ENCODE measurements at regions not wholly inside any gene's neighbourhood (a gene's known extent, or its start where the extent isn't known, plus 50 kb on each side); places are given as distances from the start of the nearest gene placed in this dataset.

DNA sequence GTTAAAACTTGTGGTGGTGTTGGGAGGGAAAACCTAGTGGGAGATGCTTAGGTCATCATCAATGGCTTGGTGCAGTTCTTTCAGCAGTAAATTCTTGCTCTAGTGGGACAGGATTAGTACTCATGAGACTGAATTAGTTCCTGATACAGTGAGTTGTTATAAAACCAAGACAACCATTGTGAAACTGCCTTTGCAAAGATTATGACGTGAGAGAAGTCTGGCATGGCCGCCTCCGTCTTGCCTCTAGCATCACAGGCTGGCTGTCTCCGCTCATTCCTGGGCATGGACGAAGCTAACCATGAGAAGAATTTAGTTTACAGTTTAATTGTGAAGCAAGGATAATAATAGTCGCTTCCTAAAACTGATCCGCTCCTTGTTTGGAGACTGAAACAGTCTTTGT is 186.4 kb downstream of the KIF20B start:
- Histone ChIP-seq H3K9me3 (ENCODE audit: control insufficient read depth, low read length) (no peaks in the 10 kb centered on the region), H3K9ac (ENCODE audit: low read length) (no peak overlapping the region), H3K27me3 (replicated peaks; ENCODE audit: control insufficient read depth, insufficient read depth, low read length) (peaks cover 4% of the 10 kb centered on the region), H3K4me1 (ENCODE audit: control insufficient read depth, insufficient read depth, low read length) (no peaks in the 10 kb centered on the region), H3K4me3 (ENCODE audit: low read length) (no peak overlapping the region), H3K36me3 (ENCODE audit: control insufficient read depth, insufficient read depth, low read length, severe bottlenecking) (no peaks in the 10 kb centered on the region)
- peak; percentile 27 for DNase-seq (ENCODE audit: low read depth)

DNA sequence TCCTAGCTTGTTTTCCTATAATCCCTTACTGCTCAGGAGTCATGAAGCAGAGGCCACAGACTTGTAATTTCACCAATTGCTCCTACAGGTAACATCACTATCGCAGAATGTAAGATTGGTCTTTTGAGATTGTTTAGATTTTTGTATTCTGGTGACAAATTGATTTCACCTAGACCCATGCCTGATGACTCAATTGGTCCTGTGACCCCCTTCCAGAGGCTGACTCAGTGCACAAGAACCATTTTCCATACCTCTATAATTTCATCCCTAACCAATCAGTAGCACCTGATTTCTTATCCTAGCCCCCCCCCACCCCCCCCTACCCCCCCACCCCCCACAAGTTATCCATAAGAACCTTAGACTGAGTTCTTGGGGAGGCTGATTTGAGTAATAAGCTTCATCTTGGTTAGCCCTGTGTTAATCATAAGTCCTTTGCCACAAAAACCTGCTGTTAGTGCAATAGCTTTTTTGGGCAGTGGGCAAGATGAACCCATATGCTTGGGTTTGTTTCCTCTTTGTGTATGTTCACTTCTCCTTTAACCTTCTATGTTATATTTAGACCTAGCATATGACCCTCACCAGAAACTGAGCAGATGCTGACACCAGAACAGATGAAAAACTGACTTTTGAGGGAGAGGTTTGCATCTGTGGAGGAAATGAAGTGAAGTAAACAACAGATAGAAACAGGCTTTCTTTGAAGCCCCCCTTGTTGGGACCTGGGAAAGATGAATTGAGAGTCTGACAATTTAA is 187.1 kb downstream of the KIF20B start:
- no peak for DNase-seq (ENCODE audit: low read depth)
- Histone ChIP-seq H3K27me3 (replicated peaks; ENCODE audit: control insufficient read depth, insufficient read depth, low read length) (peaks cover 4% of the 10 kb centered on the region), H3K9me3 (ENCODE audit: control insufficient read depth, low read length) (no peaks in the 10 kb centered on the region), H3K9ac (ENCODE audit: low read length) (no peak overlapping the region), H3K4me1 (ENCODE audit: control insufficient read depth, insufficient read depth, low read length) (no peaks in the 10 kb centered on the region), H3K36me3 (ENCODE audit: control insufficient read depth, insufficient read depth, low read length, severe bottlenecking) (no peaks in the 10 kb centered on the region), H3K4me3 (ENCODE audit: low read length) (no peak overlapping the region)

DNA sequence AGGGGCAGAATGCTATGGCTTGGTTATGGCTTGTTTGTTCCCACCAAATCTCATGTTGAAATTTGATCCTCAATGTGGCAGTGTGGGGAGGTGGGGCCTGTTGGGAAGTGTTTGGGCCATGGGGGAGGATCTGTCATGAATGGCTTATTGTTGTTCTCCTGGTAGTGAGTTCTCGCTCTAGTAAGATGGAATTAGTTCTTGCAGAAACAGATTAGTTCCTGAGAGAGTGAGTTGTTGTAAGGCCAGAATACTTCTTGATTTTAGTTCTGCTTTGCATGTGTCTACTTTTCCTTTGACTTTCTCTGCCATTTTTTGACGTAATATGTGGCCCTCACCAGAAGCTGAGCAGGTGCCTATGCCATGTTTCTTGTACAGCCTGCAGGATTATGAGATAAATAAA is 188.2 kb downstream of the KIF20B start:
- Histone ChIP-seq H3K27me3 (replicated peaks; ENCODE audit: control insufficient read depth, insufficient read depth, low read length) (no peaks in the 10 kb centered on the region), H3K9me3 (ENCODE audit: control insufficient read depth, low read length) (no peaks in the 10 kb centered on the region), H3K36me3 (ENCODE audit: control insufficient read depth, insufficient read depth, low read length, severe bottlenecking) (no peaks in the 10 kb centered on the region), H3K9ac (ENCODE audit: low read length) (no peak overlapping the region), H3K4me3 (ENCODE audit: low read length) (no peak overlapping the region), H3K4me1 (ENCODE audit: control insufficient read depth, insufficient read depth, low read length) (no peaks in the 10 kb centered on the region)
- DNase-seq (ENCODE audit: low read depth), result no peak

DNA sequence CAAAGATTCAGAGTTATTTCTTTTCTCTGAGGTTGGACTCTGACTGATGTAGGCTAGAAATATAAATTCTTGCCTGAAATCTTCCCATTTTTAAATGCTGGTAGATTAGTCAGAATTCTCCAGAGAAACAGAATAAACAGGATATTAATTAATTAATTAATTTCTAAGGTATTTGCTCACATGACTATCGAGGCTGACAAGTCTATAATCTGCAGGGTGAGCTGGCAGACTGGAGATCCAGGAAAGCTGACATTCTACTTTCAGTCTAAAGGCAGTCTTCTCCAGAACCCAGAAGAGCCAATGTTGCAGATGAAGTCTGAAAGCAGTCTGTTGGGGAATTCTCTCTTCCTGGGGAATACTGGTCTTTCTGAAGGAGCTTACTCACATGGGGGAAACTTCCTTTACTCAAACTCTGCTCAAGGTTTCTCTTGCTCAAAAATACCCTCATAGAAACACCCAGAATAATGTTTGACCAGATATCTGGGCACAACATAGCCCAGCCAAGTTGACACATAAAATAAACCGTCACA is 189.7 kb downstream of the KIF20B start:
- H3K36me3 ChIP-seq (ENCODE audit: control insufficient read depth, insufficient read depth, low read length, severe bottlenecking), result no peaks in the 10 kb centered on the region
- H3K9me3 ChIP-seq (ENCODE audit: control insufficient read depth, low read length), result no peaks in the 10 kb centered on the region
- DNase-seq (ENCODE audit: low read depth), result no peak
- H3K4me1 ChIP-seq (ENCODE audit: control insufficient read depth, insufficient read depth, low read length), result no peaks in the 10 kb centered on the region
- no peak overlapping the region for H3K9ac ChIP-seq (ENCODE audit: low read length)
- H3K27me3 ChIP-seq (replicated peaks; ENCODE audit: control insufficient read depth, insufficient read depth, low read length), result no peaks in the 10 kb centered on the region
- H3K4me3 ChIP-seq (ENCODE audit: low read length), result no peak overlapping the region

DNA sequence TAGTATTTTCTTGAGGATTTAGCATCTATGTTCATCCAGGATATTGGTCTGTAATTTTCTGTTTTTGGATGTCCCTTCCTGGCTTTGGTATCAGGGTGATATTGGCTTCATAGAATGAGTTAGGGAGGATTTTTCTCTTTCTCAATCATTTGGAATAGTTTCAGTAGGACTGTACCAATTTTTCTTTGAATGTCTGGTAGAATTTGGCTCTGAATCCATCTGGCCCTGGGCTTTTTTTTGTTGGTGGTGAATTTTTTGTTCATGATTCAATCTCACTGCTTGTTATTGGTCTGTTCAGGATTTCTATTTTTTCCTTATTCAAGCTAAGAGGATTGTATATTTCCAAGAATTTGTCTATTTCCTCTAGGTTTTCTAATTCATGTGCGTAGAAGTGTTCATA is 192.7 kb downstream of the KIF20B start:
- peak; percentile 4 for DNase-seq (ENCODE audit: low read depth)
- no peaks in the 10 kb centered on the region for H3K27me3 ChIP-seq (replicated peaks; ENCODE audit: control insufficient read depth, insufficient read depth, low read length)
- H3K36me3 ChIP-seq (ENCODE audit: control insufficient read depth, insufficient read depth, low read length, severe bottlenecking), result no peaks in the 10 kb centered on the region
- H3K9me3 ChIP-seq (ENCODE audit: control insufficient read depth, low read length), result no peaks in the 10 kb centered on the region
- H3K4me1 ChIP-seq (ENCODE audit: control insufficient read depth, insufficient read depth, low read length), result no peaks in the 10 kb centered on the region
- no peak overlapping the region for H3K9ac ChIP-seq (ENCODE audit: low read length)
- no peak overlapping the region for H3K4me3 ChIP-seq (ENCODE audit: low read length)

DNA sequence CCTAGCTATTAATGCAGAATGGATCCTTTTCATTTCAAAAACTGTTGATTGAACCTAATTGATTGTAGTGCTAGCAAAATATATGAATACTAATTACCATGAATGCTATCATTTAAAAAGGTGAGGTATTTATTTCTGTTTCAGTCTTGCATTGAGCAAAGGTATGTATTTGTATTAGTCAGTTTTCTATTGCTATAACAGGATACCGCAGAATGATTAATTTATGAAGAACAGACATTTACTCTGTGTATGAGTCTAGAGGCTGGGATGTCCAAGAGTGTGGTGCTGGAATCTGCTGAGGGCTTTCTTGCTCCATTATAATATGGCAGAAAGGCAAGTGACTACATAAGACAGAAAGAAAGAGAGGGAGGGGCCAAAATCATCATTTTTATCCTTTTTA is 199.2 kb downstream of the KIF20B start:
- no peaks in the 10 kb centered on the region for H3K36me3 ChIP-seq (ENCODE audit: control insufficient read depth, insufficient read depth, low read length, severe bottlenecking)
- H3K27me3 ChIP-seq (replicated peaks; ENCODE audit: control insufficient read depth, insufficient read depth, low read length), result peaks cover 2% of the 10 kb centered on the region
- no peaks in the 10 kb centered on the region for H3K4me1 ChIP-seq (ENCODE audit: control insufficient read depth, insufficient read depth, low read length)
- DNase-seq (ENCODE audit: low read depth), result no peak
- no peaks in the 10 kb centered on the region for H3K9me3 ChIP-seq (ENCODE audit: control insufficient read depth, low read length)
- no peak overlapping the region for H3K4me3 ChIP-seq (ENCODE audit: low read length)
- H3K9ac ChIP-seq (ENCODE audit: low read length), result no peak overlapping the region

DNA sequence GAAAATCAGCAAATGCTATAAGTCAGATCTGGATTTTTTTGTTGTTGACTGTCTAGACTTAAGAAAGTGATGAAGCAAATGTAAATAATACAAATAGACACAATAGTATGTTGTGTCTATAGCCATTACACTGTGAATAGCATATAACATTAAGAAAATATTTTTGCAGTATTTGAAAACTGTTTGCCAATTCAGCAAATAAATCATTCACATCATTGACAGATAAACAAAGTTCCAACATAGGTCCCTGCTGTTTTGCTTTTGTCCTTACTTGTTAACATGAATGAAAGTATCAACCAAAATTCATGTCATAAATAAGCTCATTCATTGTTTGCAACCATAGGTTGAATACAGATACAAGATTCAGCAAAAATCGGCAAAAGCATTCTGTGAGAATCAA is 200.5 kb downstream of the KIF20B start:
- Histone ChIP-seq H3K36me3 (ENCODE audit: control insufficient read depth, insufficient read depth, low read length, severe bottlenecking) (no peaks in the 10 kb centered on the region), H3K9ac (ENCODE audit: low read length) (no peak overlapping the region), H3K9me3 (ENCODE audit: control insufficient read depth, low read length) (no peaks in the 10 kb centered on the region), H3K4me3 (ENCODE audit: low read length) (no peak overlapping the region), H3K27me3 (replicated peaks; ENCODE audit: control insufficient read depth, insufficient read depth, low read length) (peaks cover 2% of the 10 kb centered on the region), H3K4me1 (ENCODE audit: control insufficient read depth, insufficient read depth, low read length) (no peaks in the 10 kb centered on the region)
- DNase-seq (ENCODE audit: low read depth), result no peak

DNA sequence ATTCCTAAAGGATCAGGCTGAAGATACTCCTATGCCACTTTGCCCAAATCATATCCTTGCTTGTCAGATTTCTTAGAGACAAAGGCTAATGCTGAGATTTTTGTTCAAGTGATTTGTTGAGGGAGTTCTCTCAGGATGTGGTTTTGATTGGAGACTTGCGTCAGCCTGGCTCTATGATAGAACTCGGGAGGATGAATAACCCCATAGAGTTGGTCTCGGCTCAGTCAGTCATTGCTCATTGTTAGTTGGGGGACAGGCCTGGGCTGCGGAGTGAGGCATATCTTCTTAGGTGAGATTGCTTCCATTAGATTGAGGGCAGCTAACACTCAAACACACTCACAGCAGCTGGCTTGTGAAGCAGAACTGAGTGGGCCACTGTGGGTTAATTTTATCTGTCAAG is 203.4 kb downstream of the KIF20B start:
- Histone ChIP-seq H3K4me1 (ENCODE audit: control insufficient read depth, insufficient read depth, low read length) (no peaks in the 10 kb centered on the region), H3K9me3 (ENCODE audit: control insufficient read depth, low read length) (no peaks in the 10 kb centered on the region), H3K36me3 (ENCODE audit: control insufficient read depth, insufficient read depth, low read length, severe bottlenecking) (no peaks in the 10 kb centered on the region), H3K9ac (ENCODE audit: low read length) (no peak overlapping the region), H3K4me3 (ENCODE audit: low read length) (no peak overlapping the region), H3K27me3 (replicated peaks; ENCODE audit: control insufficient read depth, insufficient read depth, low read length) (peaks cover 2% of the 10 kb centered on the region)
- no peak for DNase-seq (ENCODE audit: low read depth)

DNA sequence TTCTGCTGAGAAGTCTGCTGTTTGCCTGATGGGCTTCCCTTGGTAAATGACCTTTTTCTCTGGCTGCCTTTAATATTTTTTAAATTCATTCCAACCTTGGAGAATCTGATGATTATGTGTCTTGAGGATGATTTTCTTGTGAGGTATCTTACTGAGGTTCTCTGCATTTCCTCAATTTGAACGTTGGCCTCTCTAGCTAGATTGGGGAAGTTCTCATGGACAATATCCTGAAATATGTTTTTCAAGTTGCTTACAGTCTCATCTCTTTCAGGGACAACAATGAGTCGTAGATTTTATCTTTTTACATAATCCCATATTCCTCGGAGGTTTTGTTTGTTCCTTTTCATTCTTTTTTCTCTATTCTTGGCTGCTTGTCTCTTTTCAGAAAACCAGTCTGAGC is 208.4 kb downstream of the KIF20B start:
- Histone ChIP-seq H3K4me3 (ENCODE audit: low read length) (no peak overlapping the region), H3K27me3 (replicated peaks; ENCODE audit: control insufficient read depth, insufficient read depth, low read length) (no peaks in the 10 kb centered on the region), H3K4me1 (ENCODE audit: control insufficient read depth, insufficient read depth, low read length) (no peaks in the 10 kb centered on the region), H3K9me3 (ENCODE audit: control insufficient read depth, low read length) (no peaks in the 10 kb centered on the region), H3K9ac (ENCODE audit: low read length) (no peak overlapping the region), H3K36me3 (ENCODE audit: control insufficient read depth, insufficient read depth, low read length, severe bottlenecking) (no peaks in the 10 kb centered on the region)
- DNase-seq (ENCODE audit: low read depth), result no peak

DNA sequence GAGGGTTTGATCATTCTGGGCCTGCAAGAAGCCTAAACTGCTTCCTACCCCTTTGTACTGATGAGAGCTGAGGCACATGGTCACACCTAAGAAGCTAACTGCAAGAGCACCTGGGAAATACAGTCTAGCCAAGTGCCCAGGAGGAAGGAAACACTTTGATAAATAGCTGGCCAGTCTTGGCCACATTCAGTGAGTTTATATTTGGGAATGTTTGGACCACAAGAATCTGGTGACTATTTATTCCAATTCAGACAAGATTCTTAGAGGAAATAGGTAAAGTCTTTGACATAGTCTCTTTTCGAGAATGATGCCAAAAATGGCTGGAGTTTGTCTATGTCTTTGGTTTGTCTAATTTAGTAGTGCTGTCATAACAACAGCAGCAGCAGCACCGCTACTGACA is 213.6 kb downstream of the KIF20B start:
- no peak overlapping the region for H3K9ac ChIP-seq (ENCODE audit: low read length)
- no peak for DNase-seq (ENCODE audit: low read depth)
- H3K9me3 ChIP-seq (ENCODE audit: control insufficient read depth, low read length), result no peaks in the 10 kb centered on the region
- no peaks in the 10 kb centered on the region for H3K36me3 ChIP-seq (ENCODE audit: control insufficient read depth, insufficient read depth, low read length, severe bottlenecking)
- H3K27me3 ChIP-seq (replicated peaks; ENCODE audit: control insufficient read depth, insufficient read depth, low read length), result no peaks in the 10 kb centered on the region
- peaks cover 7% of the 10 kb centered on the region for H3K4me1 ChIP-seq (ENCODE audit: control insufficient read depth, insufficient read depth, low read length)
- no peak overlapping the region for H3K4me3 ChIP-seq (ENCODE audit: low read length)

DNA sequence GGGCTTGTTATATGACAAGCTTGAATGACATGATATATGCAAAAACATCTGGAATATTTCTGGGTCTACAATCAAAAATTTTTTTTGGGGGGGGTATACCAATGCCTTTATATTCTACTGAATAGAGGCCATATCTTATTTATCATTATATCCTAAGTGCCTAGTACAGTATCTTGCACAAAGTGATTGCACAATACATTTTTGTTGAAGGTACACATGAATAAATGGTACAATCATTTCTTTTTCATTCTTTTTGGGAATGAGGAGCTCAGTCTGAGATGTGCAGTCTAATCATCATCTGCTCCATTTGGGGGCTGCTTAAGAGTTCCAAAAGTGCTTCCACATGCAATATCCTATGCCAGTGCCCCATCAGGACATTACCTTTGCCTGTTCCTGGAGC is 214.6 kb downstream of the KIF20B start:
- Histone ChIP-seq H3K27me3 (replicated peaks; ENCODE audit: control insufficient read depth, insufficient read depth, low read length) (no peaks in the 10 kb centered on the region), H3K36me3 (ENCODE audit: control insufficient read depth, insufficient read depth, low read length, severe bottlenecking) (no peaks in the 10 kb centered on the region), H3K9ac (ENCODE audit: low read length) (no peak overlapping the region), H3K9me3 (ENCODE audit: control insufficient read depth, low read length) (no peaks in the 10 kb centered on the region), H3K4me3 (ENCODE audit: low read length) (no peak overlapping the region), H3K4me1 (ENCODE audit: control insufficient read depth, insufficient read depth, low read length) (peaks cover 7% of the 10 kb centered on the region)
- no peak for DNase-seq (ENCODE audit: low read depth)
